Peyer's patch (tissue), 4 donors: ENCODE measurements at regions not wholly inside any gene's neighbourhood (a gene's known extent, or its start where the extent isn't known, plus 50 kb on each side); places are given as distances from the start of the nearest gene placed in this dataset.

Source experiments
- CTCF ChIP-seq, 6 experiments: fragments of 450-650 bp in 4 of 6; fragments of 200-600 bp in 2 of 6; sonication (generic) in 1 of 6; IDR thresholded peaks; one replicate each; pipeline ENCODE4 v1.5.1; 2017 to 2019; ENCODE audit warnings: antibody characterized with exemption in 6 of 6, mild to moderate bottlenecking in 3 of 6, moderate library complexity in 1 of 6
- POLR2A ChIP-seq, 2 donors: fragments of 450-650 bp; IDR thresholded peaks; one replicate each; pipeline ENCODE4 v1.5.1; 2017; ENCODE audit warnings: antibody characterized with exemption in 2 of 2, mild to moderate bottlenecking in 2 of 2, moderate library complexity in 2 of 2

- TF ChIP-seq CTCF (IDR thresholded peaks at IDR 0.05) (no peak), POLR2A (IDR thresholded peaks at IDR 0.05) (no peak)
These were observed 738.2 kb downstream of the COL12A1 start for GRCh38 chr6:74467533-74468215.
